Loucy (cell line): ENCODE measurements at regions not wholly inside any gene's neighbourhood (a gene's known extent, or its start where the extent isn't known, plus 50 kb on each side); places are given as distances from the start of the nearest gene placed in this dataset.
"Not testable (repeated sequence)": the region's sequence is repeated elsewhere in the genome, so short reads cannot be mapped to it uniquely, and the experiment has no call there.

Experiments used
- H2AFZ ChIP-seq: fragments of 200-600 bp; sonication (generic); 2 replicates; pipeline ENCODE4 v1.6.0; 2016; ENCODE audit warnings: antibody characterized with exemption, mild to moderate bottlenecking, low read length, moderate library complexity
- H3F3A ChIP-seq: fragments of 200-600 bp; 2 replicates; pipeline ENCODE4 v1.6.0; 2016; ENCODE audit warnings: antibody characterized with exemption, low read depth, mild to moderate bottlenecking
- H3K27me3 ChIP-seq: fragments of 200-600 bp; sonication (generic); 2 replicates; pipeline ENCODE4 v1.6.1; 2014; ENCODE audit warnings: low read length, mild to moderate bottlenecking; ENCODE audit not compliant: insufficient read depth, poor library complexity, severe bottlenecking
- H3K36me3 ChIP-seq: fragments of 200-600 bp; sonication (generic); 2 replicates; pipeline ENCODE4 v1.6.1; 2016; ENCODE audit warnings: low read length; ENCODE audit not compliant: insufficient read depth
- H3K4me1 ChIP-seq: fragments of 200-600 bp; sonication (generic); 2 replicates; pipeline ENCODE4 v1.5.1; 2014; ENCODE audit warnings: low read length, mild to moderate bottlenecking; ENCODE audit not compliant: insufficient read depth, poor library complexity, severe bottlenecking
- H3K4me2 ChIP-seq: fragments of 200-600 bp; sonication (generic); 2 replicates; pipeline ENCODE4 v1.6.0; 2014; ENCODE audit warnings: antibody characterized with exemption, low read length, low read depth, mild to moderate bottlenecking; ENCODE audit not compliant: poor library complexity, severe bottlenecking
- H3K4me3 ChIP-seq: fragments of 200-600 bp; sonication (generic); 2 replicates; pipeline ENCODE4 v1.5.1; 2014; ENCODE audit warnings: low read length, mild to moderate bottlenecking, mixed read lengths; ENCODE audit not compliant: poor library complexity, severe bottlenecking
- H3K79me2 ChIP-seq: fragments of 200-600 bp; sonication (generic); 2 replicates; pipeline ENCODE4 v1.6.1; 2014; ENCODE audit warnings: low read length; ENCODE audit not compliant: insufficient read depth
- H3K9ac ChIP-seq: fragments of 200-600 bp; sonication (generic); 2 replicates; pipeline ENCODE4 v1.6.0; 2014; ENCODE audit warnings: mild to moderate bottlenecking, low read depth, low read length, moderate library complexity; ENCODE audit not compliant: poor library complexity, severe bottlenecking
- H3K9me2 ChIP-seq: fragments of 200-600 bp; sonication (generic); replicated peaks from 2 replicates; pipeline ENCODE4 v1.6.1; 2016; ENCODE audit warnings: low read depth, low read length, mixed read lengths
- H3K9me3 ChIP-seq: fragments of 200-600 bp; sonication (generic); 2 replicates; pipeline ENCODE4 v1.6.1; 2014; ENCODE audit warnings: mild to moderate bottlenecking, antibody characterized with exemption, low read length, low read depth; ENCODE audit not compliant: insufficient read depth
- H4K20me1 ChIP-seq: fragments of 200-600 bp; sonication (generic); 2 replicates; pipeline ENCODE4 v1.6.0; 2014; ENCODE audit warnings: antibody characterized with exemption, low read length, mild to moderate bottlenecking; ENCODE audit not compliant: insufficient read depth, poor library complexity, severe bottlenecking
- EZH2phosphoT487 ChIP-seq: fragments of 200-600 bp; IDR thresholded peaks from 2 replicates; pipeline ENCODE4 v1.6.1; 2018; ENCODE audit warnings: antibody characterized with exemption, mild to moderate bottlenecking, moderate library complexity, borderline replicate concordance
- TF ChIP-seq, protein P1 (sequence below): fragments of 200-600 bp; sonication (generic); conservative IDR thresholded peaks from 2 replicates; pipeline ENCODE4 v1.5.1; 2014; ENCODE audit warnings: mild to moderate bottlenecking, antibody characterized with exemption, low read length

DNA sequence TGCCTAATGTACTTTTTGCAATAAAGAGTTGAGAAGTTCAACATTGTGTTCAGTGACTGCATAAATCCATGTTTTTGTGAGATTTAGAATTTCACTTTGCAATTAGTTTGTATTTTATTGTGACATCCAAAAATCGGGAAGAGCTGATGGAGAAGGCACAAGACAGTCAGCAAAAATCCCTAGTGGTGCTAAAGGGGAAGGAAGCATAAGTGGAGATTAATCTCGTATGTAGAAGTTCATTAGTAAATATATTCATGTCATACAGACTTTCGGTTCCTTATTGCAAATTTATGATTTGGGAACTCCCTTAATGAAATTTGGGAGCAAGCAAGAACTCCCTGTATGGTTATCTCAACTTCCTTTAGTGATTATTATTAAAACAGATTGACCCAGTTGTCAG is 57.8 kb upstream of the SLC39A8 start:
- Histone ChIP-seq H3K4me2 (no peak overlapping the region), H3K9me3 (no peaks in the 10 kb centered on the region), H3F3A (no peaks in the 10 kb centered on the region), H3K9me2 (no peaks in the 10 kb centered on the region), H2AFZ (no peak overlapping the region), H3K27me3 (no peaks in the 10 kb centered on the region), H3K36me3 (no peaks in the 10 kb centered on the region), H3K4me3 (no peak overlapping the region), H4K20me1 (no peaks in the 10 kb centered on the region), H3K4me1 (peaks cover 9% of the 10 kb centered on the region), H3K9ac (no peak overlapping the region), H3K79me2 (no peaks in the 10 kb centered on the region)
- TF ChIP-seq, protein P1, sequence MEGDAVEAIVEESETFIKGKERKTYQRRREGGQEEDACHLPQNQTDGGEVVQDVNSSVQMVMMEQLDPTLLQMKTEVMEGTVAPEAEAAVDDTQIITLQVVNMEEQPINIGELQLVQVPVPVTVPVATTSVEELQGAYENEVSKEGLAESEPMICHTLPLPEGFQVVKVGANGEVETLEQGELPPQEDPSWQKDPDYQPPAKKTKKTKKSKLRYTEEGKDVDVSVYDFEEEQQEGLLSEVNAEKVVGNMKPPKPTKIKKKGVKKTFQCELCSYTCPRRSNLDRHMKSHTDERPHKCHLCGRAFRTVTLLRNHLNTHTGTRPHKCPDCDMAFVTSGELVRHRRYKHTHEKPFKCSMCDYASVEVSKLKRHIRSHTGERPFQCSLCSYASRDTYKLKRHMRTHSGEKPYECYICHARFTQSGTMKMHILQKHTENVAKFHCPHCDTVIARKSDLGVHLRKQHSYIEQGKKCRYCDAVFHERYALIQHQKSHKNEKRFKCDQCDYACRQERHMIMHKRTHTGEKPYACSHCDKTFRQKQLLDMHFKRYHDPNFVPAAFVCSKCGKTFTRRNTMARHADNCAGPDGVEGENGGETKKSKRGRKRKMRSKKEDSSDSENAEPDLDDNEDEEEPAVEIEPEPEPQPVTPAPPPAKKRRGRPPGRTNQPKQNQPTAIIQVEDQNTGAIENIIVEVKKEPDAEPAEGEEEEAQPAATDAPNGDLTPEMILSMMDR = no peak

DNA sequence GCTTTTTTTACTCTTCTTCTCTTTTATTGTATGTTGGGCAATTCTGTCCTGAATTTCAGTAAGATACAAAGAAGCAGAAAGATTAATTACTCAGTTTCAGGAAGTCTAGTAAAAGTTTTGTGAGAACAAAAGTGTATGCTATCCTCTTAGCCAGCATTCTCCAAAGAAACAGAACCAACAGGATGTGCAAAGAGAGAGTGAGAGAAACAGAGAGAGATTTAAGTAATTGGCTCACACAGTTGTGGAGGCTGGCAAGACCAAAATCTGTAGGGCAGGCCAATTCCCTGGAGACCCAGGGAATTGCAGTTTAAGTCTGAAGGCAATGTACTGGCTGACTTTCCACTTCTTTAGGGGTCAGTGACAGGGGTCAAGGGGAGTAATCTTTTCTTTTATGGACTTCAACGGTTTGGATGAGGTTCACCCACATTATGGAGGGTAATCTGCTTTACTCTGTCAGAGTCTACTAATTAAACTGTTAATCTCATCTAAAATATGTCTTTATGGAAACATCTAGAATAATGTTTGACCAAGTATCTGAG is 59.2 kb upstream of the SLC39A8 start:
- peaks cover 9% of the 10 kb centered on the region for H3K4me1 ChIP-seq
- H4K20me1 ChIP-seq = no peaks in the 10 kb centered on the region
- H3K9me3 ChIP-seq = no peaks in the 10 kb centered on the region
- no peaks in the 10 kb centered on the region for H3K27me3 ChIP-seq
- no peak overlapping the region for H3K9ac ChIP-seq
- H3K36me3 ChIP-seq = no peaks in the 10 kb centered on the region
- no peaks in the 10 kb centered on the region for H3K79me2 ChIP-seq
- H2AFZ ChIP-seq = 0 out of 2 replicates have a peak overlapping the region, but pooled peaks have one; percentile 9
- TF ChIP-seq, protein P1 = no peak
- no peak for TF ChIP-seq EZH2phosphoT487
- no peaks in the 10 kb centered on the region for H3K9me2 ChIP-seq
- no peaks in the 10 kb centered on the region for H3F3A ChIP-seq
- H3K4me3 ChIP-seq = no peak overlapping the region
- no peak overlapping the region for H3K4me2 ChIP-seq

DNA sequence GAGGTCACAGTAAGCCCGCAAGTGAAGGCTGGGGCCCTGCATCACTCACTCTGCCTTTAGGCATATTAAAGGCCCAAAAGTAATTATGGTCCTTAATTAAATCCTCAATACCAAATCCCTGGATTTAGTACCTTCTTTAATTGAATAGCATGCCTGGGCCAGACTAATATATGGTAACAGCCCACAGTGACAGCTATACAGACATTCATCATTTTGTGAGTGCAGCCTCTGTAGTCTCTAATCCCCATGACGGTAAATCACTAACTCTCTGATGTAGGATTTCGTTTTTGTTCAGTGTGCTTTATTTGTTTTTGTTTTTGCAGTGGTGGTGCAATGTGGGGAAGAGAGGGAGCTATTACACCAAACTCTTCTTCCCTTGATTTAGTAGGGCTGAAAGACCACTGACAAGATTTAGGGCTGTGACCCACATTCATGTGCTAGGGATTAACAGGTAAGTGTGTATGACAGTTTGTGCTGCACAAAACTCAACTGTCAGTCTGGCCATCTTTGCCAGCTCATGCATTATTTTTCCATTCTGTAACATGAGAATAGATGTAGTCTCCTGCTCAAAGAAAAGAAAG is 60.6 kb upstream of the SLC39A8 start:
- no peak overlapping the region for H3K9ac ChIP-seq
- no peaks in the 10 kb centered on the region for H3K9me2 ChIP-seq
- H3K27me3 ChIP-seq = no peaks in the 10 kb centered on the region
- no peak overlapping the region for H2AFZ ChIP-seq
- H3K9me3 ChIP-seq = no peaks in the 10 kb centered on the region
- H3K4me2 ChIP-seq = no peak overlapping the region
- H3K79me2 ChIP-seq = no peaks in the 10 kb centered on the region
- H3K4me3 ChIP-seq = no peak overlapping the region
- no peaks in the 10 kb centered on the region for H4K20me1 ChIP-seq
- TF ChIP-seq, protein P1 = no peak
- no peak for TF ChIP-seq EZH2phosphoT487
- no peaks in the 10 kb centered on the region for H3F3A ChIP-seq
- no peaks in the 10 kb centered on the region for H3K36me3 ChIP-seq
- H3K4me1 ChIP-seq = peaks cover 9% of the 10 kb centered on the region

DNA sequence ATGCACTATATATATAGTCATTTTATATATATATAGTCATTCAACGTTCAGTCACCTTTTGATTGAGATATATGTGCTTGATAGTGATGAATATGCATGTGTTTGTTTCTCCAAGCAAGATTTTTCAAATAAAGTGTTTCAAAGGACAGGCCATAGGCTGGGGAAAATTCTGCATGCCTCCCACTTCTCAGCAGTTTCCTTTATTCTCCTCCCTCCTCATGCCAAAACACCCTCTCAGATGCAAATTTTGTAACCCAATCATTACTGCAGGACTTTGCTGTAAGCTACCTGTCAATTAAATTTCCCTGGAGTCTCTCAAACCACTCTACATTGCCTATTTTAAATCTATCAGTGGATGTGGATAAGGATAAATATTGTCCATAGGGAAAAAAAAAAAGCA is 65.6 kb upstream of the SLC39A8 start:
- not testable (repeated sequence) for H3K27me3 ChIP-seq, H3K36me3 ChIP-seq, H3F3A ChIP-seq, H3K4me2 ChIP-seq, H3K9me3 ChIP-seq, H3K9ac ChIP-seq, H2AFZ ChIP-seq, H3K79me2 ChIP-seq, H3K4me1 ChIP-seq, H3K4me3 ChIP-seq, H4K20me1 ChIP-seq, H3K9me2 ChIP-seq
